ENCODE measurements at regions not wholly inside any gene's neighbourhood (a gene's known extent, or its start where the extent isn't known, plus 50 kb on each side); places are given as distances from the start of the nearest gene placed in this dataset.

- no peak for TF ChIP-seq TCF4 (CRISPR knock-in tag; IDR thresholded peaks at IDR 0.05; ENCODE audit: borderline replicate concordance)
- TF ChIP-seq PPARA (CRISPR knock-in tag; IDR thresholded peaks at IDR 0.05; ENCODE audit: borderline replicate concordance): no peak
- TF ChIP-seq POU6F1 (CRISPR knock-in tag; IDR thresholded peaks at IDR 0.05; ENCODE audit: borderline replicate concordance, low read depth): no peak
- TF ChIP-seq PATZ1 (CRISPR knock-in tag; IDR thresholded peaks at IDR 0.05; ENCODE audit: borderline replicate concordance): no peak
- no peak for TF ChIP-seq ZC3H10 (CRISPR knock-in tag; IDR thresholded peaks at IDR 0.05)
- TF ChIP-seq TOX (CRISPR knock-in tag; IDR thresholded peaks at IDR 0.05; ENCODE audit: borderline replicate concordance): no peak
Measured at GRCh38 chr20:61002090-61002489, 250.0 kb upstream of the CDH4 start.
